GM06990 (cell line): ENCODE measurements at regions not wholly inside any gene's neighbourhood (a gene's known extent, or its start where the extent isn't known, plus 50 kb on each side); places are given as distances from the start of the nearest gene placed in this dataset.

Source experiments
- DNase-seq: peaks from one replicate; pipeline ENCODE4 v3.0.0-alpha.2; 2011; ENCODE audit not compliant: insufficient read length; ENCODE audit errors: extremely low read depth
- H3K27me3 ChIP-seq: replicated peaks from 2 replicates; pipeline ENCODE4 v1.6.0; 2011; ENCODE audit warnings: low read length; ENCODE audit not compliant: control insufficient read depth, insufficient read depth
- H3K36me3 ChIP-seq: 2 replicates; pipeline ENCODE4 v1.5.1; 2011; ENCODE audit warnings: low read length; ENCODE audit not compliant: control insufficient read depth, insufficient read depth
- H3K4me3 ChIP-seq: replicated peaks from 2 replicates; pipeline ENCODE4 v1.5.1; 2011; ENCODE audit warnings: low read depth, mild to moderate bottlenecking, control low read depth, low read length
- CTCF ChIP-seq: IDR thresholded peaks from 2 replicates; pipeline ENCODE4 v1.5.1; 2011; ENCODE audit warnings: low read length, control low read depth, mild to moderate bottlenecking, inconsistent platforms; ENCODE audit not compliant: insufficient read depth, poor library complexity, severe bottlenecking

- Histone ChIP-seq H3K4me3 (no peak overlapping the region), H3K27me3 (no peaks in the 10 kb centered on the region; the same call in 1 of the 2 replicates), H3K36me3 (no peaks in the 10 kb centered on the region)
- no peak for DNase-seq
- TF ChIP-seq CTCF: no peak
Observed at GRCh38 chr1:30335389-30335996, 387.9 kb downstream of the MATN1 start.

GRCh38 chr1:30334767-30335166 lies 388.6 kb downstream of the MATN1 start:
- DNase-seq: no peak

GRCh38 chr1:30332116-30333094 lies 391.0 kb downstream of the MATN1 start:
- Histone ChIP-seq H3K4me3 (no peak overlapping the region), H3K36me3 (no peaks in the 10 kb centered on the region), H3K27me3 (no peaks in the 10 kb centered on the region; the same call in none of the 2 replicates)
- DNase-seq: no peak
- TF ChIP-seq CTCF: no peak

More at GRCh38 chr1:30334767-30335166, 388.6 kb downstream of the MATN1 start:
- Histone ChIP-seq H3K27me3 (no peaks in the 10 kb centered on the region; the same call in 1 of the 2 replicates), H3K4me3 (no peak overlapping the region), H3K36me3 (no peaks in the 10 kb centered on the region)
- TF ChIP-seq CTCF: no peak

- H3K4me3 ChIP-seq: no peak overlapping the region
- no peak for TF ChIP-seq CTCF
- H3K36me3 ChIP-seq: no peaks in the 10 kb centered on the region
- DNase-seq: no peak
- no peaks in the 10 kb centered on the region; the same call in none of the 2 replicates for H3K27me3 ChIP-seq
Observed at GRCh38 chr1:30331415-30332065, 391.8 kb downstream of the MATN1 start.

GRCh38 chr1:30330644-30331043 lies 392.7 kb downstream of the MATN1 start:
- Histone ChIP-seq H3K36me3 (no peaks in the 10 kb centered on the region), H3K27me3 (no peaks in the 10 kb centered on the region; the same call in none of the 2 replicates), H3K4me3 (no peak overlapping the region)
- no peak for DNase-seq
- TF ChIP-seq CTCF: no peak
